Prostate gland (tissue), 2 donors: ENCODE measurements at regions not wholly inside any gene's neighbourhood (a gene's known extent, or its start where the extent isn't known, plus 50 kb on each side); places are given as distances from the start of the nearest gene placed in this dataset.

Experiments used
- CTCF ChIP-seq, 4 experiments: fragments of 200-600 bp in 2 of 4; fragments of 450-650 bp in 2 of 4; sonication (generic) in 2 of 4; IDR thresholded peaks; 1 replicate in 3 of 4; 2 replicates in 1 of 4; pipeline ENCODE4 v1.5.1; 2016 to 2019; ENCODE audit warnings: antibody characterized with exemption in 4 of 4, mild to moderate bottlenecking in 2 of 4, moderate library complexity in 2 of 4
- POLR2A ChIP-seq: fragments of 450-650 bp; IDR thresholded peaks from one replicate; pipeline ENCODE4 v1.6.1; 2016; ENCODE audit warnings: antibody characterized with exemption, mild to moderate bottlenecking

DNA sequence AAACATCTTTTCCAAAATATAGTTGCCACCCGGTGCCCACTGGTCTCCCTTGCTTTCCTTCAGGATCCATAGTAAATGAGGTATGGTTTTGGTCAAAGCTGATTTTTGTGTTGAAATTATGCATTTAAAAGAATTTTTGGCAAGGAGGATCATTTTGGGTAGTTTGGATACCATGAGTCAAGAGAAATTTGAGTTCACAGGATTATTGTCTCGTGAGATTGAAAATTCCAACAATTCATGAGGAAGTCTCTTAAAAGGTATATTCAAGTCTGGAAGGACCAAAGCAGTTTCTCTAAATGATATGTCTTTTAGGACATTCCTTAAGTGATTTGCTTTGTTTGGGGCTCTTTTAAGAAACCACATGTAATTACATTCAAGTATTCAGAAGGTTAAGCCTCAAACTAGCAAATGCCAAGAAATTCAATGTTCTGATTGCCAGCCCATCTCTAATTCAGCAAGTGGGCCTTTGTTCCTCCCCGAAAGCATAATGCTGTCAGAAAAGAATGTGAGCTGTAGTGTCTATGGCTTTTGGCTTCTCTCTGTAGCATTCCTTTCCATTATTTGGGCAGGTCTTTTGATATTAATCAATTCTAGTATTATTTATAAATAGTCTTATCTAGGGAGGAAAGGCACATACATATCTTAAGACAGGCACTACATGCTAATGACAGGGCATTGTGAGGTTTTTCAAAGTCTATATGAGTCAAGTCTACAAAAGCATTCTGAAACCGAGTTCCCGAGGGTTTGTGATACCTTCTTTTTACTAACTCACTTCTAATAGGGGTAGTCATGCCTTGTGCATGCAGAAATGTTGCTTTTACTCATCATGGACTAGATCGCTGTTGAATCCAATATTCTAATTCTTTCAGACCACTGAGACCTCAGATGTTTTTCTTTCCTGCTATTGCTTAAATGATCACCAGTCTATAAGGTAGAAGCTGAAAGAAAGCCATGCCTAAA, 453.9 kb downstream of the ENC1 start:
- no peak for TF ChIP-seq CTCF (IDR thresholded peaks at IDR 0.05)
- TF ChIP-seq POLR2A: no peak
